ENCODE measurements at regions not wholly inside any gene's neighbourhood (a gene's known extent, or its start where the extent isn't known, plus 50 kb on each side); places are given as distances from the start of the nearest gene placed in this dataset.

GRCh38 chr18:27312153-27312552 lies 127.0 kb upstream of the CHST9 start:
- 0% methylated on average over 1 of the region's 1 CpG for WGBS (ENCODE audit: insufficient coverage, insufficient replicate concordance, low lambda C conversion rate, missing lambda C conversion rate)
- no peaks in the 10 kb centered on the region for H4K20me1 ChIP-seq (ENCODE audit: control insufficient read depth, insufficient read depth)
- no peaks in the 10 kb centered on the region for H3K9me3 ChIP-seq (replicated peaks; ENCODE audit: control insufficient read depth, insufficient read depth, low read length)
- no peaks in the 10 kb centered on the region for H3K27me3 ChIP-seq (replicated peaks in 1 of 2; ENCODE audit: control insufficient read depth in 2 of 2, insufficient read depth in 2 of 2, low read length in 1 of 2)
- ChIA-PET RAD21 (ENCODE audit: unreplicated experiment) (no interaction called here), POLR2A (no interaction called here), CTCF (no interaction called here), SMC1A (ENCODE audit: uncharacterized antibody, unreplicated experiment) (no interaction called here)
- in situ Hi-C loops (cut with MboI): no loop called here
- no peak for DNase-seq (ENCODE audit: low read depth, low spot score)
- intact Hi-C loops (cut with micrococcal nuclease; ENCODE audit: unreplicated experiment): no loop called here
- no peak overlapping the region for H3K4me3 ChIP-seq
- no peaks in the 10 kb centered on the region for H3K4me1 ChIP-seq (ENCODE audit: control insufficient read depth, insufficient read depth, low read length)
- no peaks in the 10 kb centered on the region for H3K79me2 ChIP-seq (ENCODE audit: control insufficient read depth, insufficient read depth, low read length)
- no peak overlapping the region for H3K9ac ChIP-seq (ENCODE audit: control insufficient read depth, insufficient read depth, low read length)
- no peak overlapping the region for H2AFZ ChIP-seq (ENCODE audit: control insufficient read depth, low read depth, low read length)
- FAIRE-seq: no peak
- ATAC-seq: no peak
- TF ChIP-seq IRF3 (IDR thresholded peaks at IDR 0.05): no peak
- no peak for TF ChIP-seq GATAD2B (conservative IDR thresholded peaks at IDR 0.05; ENCODE audit: low read depth)
- no peak for TF ChIP-seq SIN3A (IDR thresholded peaks at IDR 0.05; ENCODE audit: low read depth, low read length)
- no peak for TF ChIP-seq USF1 (IDR thresholded peaks at IDR 0.05; ENCODE audit: borderline replicate concordance, extremely low read length, insufficient read depth, low read depth, low read length)
- TF ChIP-seq MTA3 (IDR thresholded peaks at IDR 0.05; ENCODE audit: borderline replicate concordance, low read length): no peak
- no peak for TF ChIP-seq IKZF1 (conservative IDR thresholded peaks at IDR 0.05)
- no peak for TF ChIP-seq IRF4 (IDR thresholded peaks at IDR 0.05; ENCODE audit: low read depth, low read length)
- TF ChIP-seq PRDM15 (CRISPR knock-in tag; IDR thresholded peaks at IDR 0.05): no peak
- no peak for TF ChIP-seq RUNX3 (IDR thresholded peaks at IDR 0.05; ENCODE audit: low read length)
- TF ChIP-seq, protein P1, sequence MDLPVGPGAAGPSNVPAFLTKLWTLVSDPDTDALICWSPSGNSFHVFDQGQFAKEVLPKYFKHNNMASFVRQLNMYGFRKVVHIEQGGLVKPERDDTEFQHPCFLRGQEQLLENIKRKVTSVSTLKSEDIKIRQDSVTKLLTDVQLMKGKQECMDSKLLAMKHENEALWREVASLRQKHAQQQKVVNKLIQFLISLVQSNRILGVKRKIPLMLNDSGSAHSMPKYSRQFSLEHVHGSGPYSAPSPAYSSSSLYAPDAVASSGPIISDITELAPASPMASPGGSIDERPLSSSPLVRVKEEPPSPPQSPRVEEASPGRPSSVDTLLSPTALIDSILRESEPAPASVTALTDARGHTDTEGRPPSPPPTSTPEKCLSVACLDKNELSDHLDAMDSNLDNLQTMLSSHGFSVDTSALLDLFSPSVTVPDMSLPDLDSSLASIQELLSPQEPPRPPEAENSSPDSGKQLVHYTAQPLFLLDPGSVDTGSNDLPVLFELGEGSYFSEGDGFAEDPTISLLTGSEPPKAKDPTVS (IDR thresholded peaks at IDR 0.05; ENCODE audit: low read depth, low read length): no peak
- no peak for TF ChIP-seq CHD4 (IDR thresholded peaks at IDR 0.05)
- no peak overlapping the region for H3K27ac ChIP-seq (ENCODE audit: control insufficient read depth, insufficient read depth)
- no TSS peak for BruUV-seq (replicated peaks)
- no peaks in the 10 kb centered on the region for H3K36me3 ChIP-seq (ENCODE audit: control insufficient read depth in 2 of 2, insufficient read depth in 2 of 2, low read length in 1 of 2)
- no peak overlapping the region for H3K4me2 ChIP-seq (ENCODE audit: control insufficient read depth, insufficient read depth)

Data from GM12878 (cell line).